ENCODE measurements at regions not wholly inside any gene's neighbourhood (a gene's known extent, or its start where the extent isn't known, plus 50 kb on each side); places are given as distances from the start of the nearest gene placed in this dataset.

GRCh38 chr5:9932770-9933169 lies 302.6 kb upstream of the TAS2R1 start:
- H3K9me3 ChIP-seq, result no peaks in the 10 kb centered on the region
- in situ Hi-C loops (cut with MboI; ENCODE audit: low sequenced_read_pairs), result no loop called here
- no peak overlapping the region for H3K4me3 ChIP-seq
- no peaks in the 10 kb centered on the region for H3K27me3 ChIP-seq (ENCODE audit: low read depth)
- no peaks in the 10 kb centered on the region for H3K36me3 ChIP-seq (replicated peaks)
- H3K4me1 ChIP-seq, result no peaks in the 10 kb centered on the region
- no peak for DNase-seq (ENCODE audit: low spot score in 2 of 2)

GRCh38 chr5:9930156-9930555 lies 300.0 kb upstream of the TAS2R1 start:
- in situ Hi-C loops (cut with MboI; ENCODE audit: low sequenced_read_pairs), result no loop called here
- DNase-seq (ENCODE audit: low spot score in 2 of 2), result no peak
- Histone ChIP-seq H3K4me3 (no peak overlapping the region), H3K27me3 (ENCODE audit: low read depth) (no peaks in the 10 kb centered on the region), H3K4me1 (no peaks in the 10 kb centered on the region), H3K36me3 (replicated peaks) (no peaks in the 10 kb centered on the region), H3K9me3 (no peaks in the 10 kb centered on the region)

- in situ Hi-C loops (cut with MboI; ENCODE audit: low sequenced_read_pairs), result no loop called here
- Histone ChIP-seq H3K9me3 (no peaks in the 10 kb centered on the region), H3K4me1 (no peaks in the 10 kb centered on the region), H3K4me3 (no peak overlapping the region), H3K36me3 (replicated peaks) (no peaks in the 10 kb centered on the region), H3K27me3 (ENCODE audit: low read depth) (no peaks in the 10 kb centered on the region)
- no peak for DNase-seq (ENCODE audit: low spot score in 2 of 2)
These were observed 298.2 kb upstream of the TAS2R1 start for GRCh38 chr5:9928326-9928725.

GRCh38 chr5:9927521-9927997 lies 297.4 kb upstream of the TAS2R1 start:
- no peaks in the 10 kb centered on the region for H3K9me3 ChIP-seq
- H3K4me3 ChIP-seq, result no peak overlapping the region
- DNase-seq (ENCODE audit: low spot score in 2 of 2), result no peak
- no peaks in the 10 kb centered on the region for H3K36me3 ChIP-seq (replicated peaks)
- no peaks in the 10 kb centered on the region for H3K27me3 ChIP-seq (ENCODE audit: low read depth)
- in situ Hi-C loops (cut with MboI; ENCODE audit: low sequenced_read_pairs), result no loop called here
- H3K4me1 ChIP-seq, result no peaks in the 10 kb centered on the region

GRCh38 chr5:9927106-9927505 lies 297.0 kb upstream of the TAS2R1 start:
- Histone ChIP-seq H3K4me3 (no peak overlapping the region), H3K9me3 (no peaks in the 10 kb centered on the region), H3K36me3 (replicated peaks) (no peaks in the 10 kb centered on the region), H3K27me3 (ENCODE audit: low read depth) (no peaks in the 10 kb centered on the region), H3K4me1 (no peaks in the 10 kb centered on the region)
- DNase-seq (ENCODE audit: low spot score in 2 of 2), result no peak
- in situ Hi-C loops (cut with MboI; ENCODE audit: low sequenced_read_pairs), result no loop called here

- no peaks in the 10 kb centered on the region for H3K27me3 ChIP-seq (ENCODE audit: low read depth)
- H3K36me3 ChIP-seq (replicated peaks), result no peaks in the 10 kb centered on the region
- H3K4me3 ChIP-seq, result no peak overlapping the region
- in situ Hi-C loops (cut with MboI; ENCODE audit: low sequenced_read_pairs), result no loop called here
- DNase-seq (ENCODE audit: low spot score in 2 of 2), result no peak
- H3K4me1 ChIP-seq, result no peaks in the 10 kb centered on the region
- H3K9me3 ChIP-seq, result no peaks in the 10 kb centered on the region
These were observed 294.5 kb upstream of the TAS2R1 start for GRCh38 chr5:9924614-9925013.

- DNase-seq (ENCODE audit: low spot score in 2 of 2), result no peak
- Histone ChIP-seq H3K36me3 (replicated peaks) (no peaks in the 10 kb centered on the region), H3K4me3 (no peak overlapping the region), H3K9me3 (no peaks in the 10 kb centered on the region), H3K27me3 (ENCODE audit: low read depth) (no peaks in the 10 kb centered on the region), H3K4me1 (no peaks in the 10 kb centered on the region)
- in situ Hi-C loops (cut with MboI; ENCODE audit: low sequenced_read_pairs), result no loop called here
These were observed 292.6 kb upstream of the TAS2R1 start for GRCh38 chr5:9922719-9923118.

- in situ Hi-C loops (cut with MboI; ENCODE audit: low sequenced_read_pairs), result no loop called here
- Histone ChIP-seq H3K4me3 (no peak overlapping the region), H3K9me3 (no peaks in the 10 kb centered on the region), H3K27me3 (ENCODE audit: low read depth) (no peaks in the 10 kb centered on the region), H3K4me1 (no peaks in the 10 kb centered on the region), H3K36me3 (replicated peaks) (no peaks in the 10 kb centered on the region)
- DNase-seq (ENCODE audit: low spot score in 2 of 2), result no peak
These were observed 290.5 kb upstream of the TAS2R1 start for GRCh38 chr5:9920697-9921096.

GRCh38 chr5:9919306-9920030 lies 289.3 kb upstream of the TAS2R1 start:
- H3K4me1 ChIP-seq, result no peaks in the 10 kb centered on the region
- no peak overlapping the region for H3K4me3 ChIP-seq
- H3K9me3 ChIP-seq, result no peaks in the 10 kb centered on the region
- in situ Hi-C loops (cut with MboI; ENCODE audit: low sequenced_read_pairs), result no loop called here
- no peak for DNase-seq (ENCODE audit: low spot score in 2 of 2)
- H3K36me3 ChIP-seq (replicated peaks), result no peaks in the 10 kb centered on the region
- no peaks in the 10 kb centered on the region for H3K27me3 ChIP-seq (ENCODE audit: low read depth)

GRCh38 chr5:9905661-9906060 lies 275.5 kb upstream of the TAS2R1 start:
- H3K4me1 ChIP-seq, result no peaks in the 10 kb centered on the region
- in situ Hi-C loops (cut with MboI; ENCODE audit: low sequenced_read_pairs), result no loop called here
- H3K27me3 ChIP-seq (ENCODE audit: low read depth), result no peaks in the 10 kb centered on the region
- H3K9me3 ChIP-seq, result no peaks in the 10 kb centered on the region
- H3K36me3 ChIP-seq (replicated peaks), result no peaks in the 10 kb centered on the region
- DNase-seq (ENCODE audit: low spot score in 2 of 2), result no peak
- no peak overlapping the region for H3K4me3 ChIP-seq

GRCh38 chr5:9903801-9904200 lies 273.6 kb upstream of the TAS2R1 start:
- Histone ChIP-seq H3K4me1 (no peaks in the 10 kb centered on the region), H3K4me3 (no peak overlapping the region), H3K27me3 (ENCODE audit: low read depth) (no peaks in the 10 kb centered on the region), H3K9me3 (no peaks in the 10 kb centered on the region), H3K36me3 (replicated peaks) (no peaks in the 10 kb centered on the region)
- in situ Hi-C loops (cut with MboI; ENCODE audit: low sequenced_read_pairs), result no loop called here
- DNase-seq (ENCODE audit: low spot score in 2 of 2), result no peak

GRCh38 chr5:9898319-9898718 lies 268.2 kb upstream of the TAS2R1 start:
- H3K27me3 ChIP-seq (ENCODE audit: low read depth), result no peaks in the 10 kb centered on the region
- no peaks in the 10 kb centered on the region for H3K4me1 ChIP-seq
- DNase-seq (ENCODE audit: low spot score in 2 of 2), result no peak
- no peaks in the 10 kb centered on the region for H3K9me3 ChIP-seq
- in situ Hi-C loops (cut with MboI; ENCODE audit: low sequenced_read_pairs), result no loop called here
- H3K36me3 ChIP-seq (replicated peaks), result no peaks in the 10 kb centered on the region
- no peak overlapping the region for H3K4me3 ChIP-seq

GRCh38 chr5:9895302-9895645 lies 265.1 kb upstream of the TAS2R1 start:
- no peaks in the 10 kb centered on the region for H3K9me3 ChIP-seq
- no peaks in the 10 kb centered on the region for H3K4me1 ChIP-seq
- no peak overlapping the region for H3K4me3 ChIP-seq
- DNase-seq (ENCODE audit: low spot score in 2 of 2), result no peak
- no peaks in the 10 kb centered on the region for H3K27me3 ChIP-seq (ENCODE audit: low read depth)
- in situ Hi-C loops (cut with MboI; ENCODE audit: low sequenced_read_pairs), result no loop called here
- no peaks in the 10 kb centered on the region for H3K36me3 ChIP-seq (replicated peaks)

- Histone ChIP-seq H3K27me3 (ENCODE audit: low read depth) (no peaks in the 10 kb centered on the region), H3K9me3 (no peaks in the 10 kb centered on the region)
- in situ Hi-C loops (cut with MboI; ENCODE audit: low sequenced_read_pairs), result no loop called here
These were observed 264.6 kb upstream of the TAS2R1 start for GRCh38 chr5:9894571-9895301.

More at GRCh38 chr5:9894571-9895301, 264.6 kb upstream of the TAS2R1 start:
- no peaks in the 10 kb centered on the region for H3K4me1 ChIP-seq
- no peak overlapping the region for H3K4me3 ChIP-seq
- no peaks in the 10 kb centered on the region for H3K36me3 ChIP-seq (replicated peaks)
- DNase-seq (ENCODE audit: low spot score in 2 of 2), result no peak

All from HAP-1 (cell line).